PFSK-1 (cell line): ENCODE measurements at regions not wholly inside any gene's neighbourhood (a gene's known extent, or its start where the extent isn't known, plus 50 kb on each side); places are given as distances from the start of the nearest gene placed in this dataset.

Experiments used
- POLR2AphosphoS5 ChIP-seq: IDR thresholded peaks from 2 replicates; pipeline ENCODE4 v1.6.1; 2012; ENCODE audit warnings: low read depth, mild to moderate bottlenecking, control low read depth, low read length, moderate library complexity
- REST ChIP-seq, 2 experiments: IDR thresholded peaks; 2 replicates each; pipeline versions ENCODE4 v1.6.1 to v1.8.0; 2011 to 2012; ENCODE audit warnings: low read depth in 2 of 2, low read length in 2 of 2, control low read depth in 1 of 2, inconsistent platforms in 1 of 2, mild to moderate bottlenecking in 1 of 2, moderate library complexity in 1 of 2; ENCODE audit not compliant: insufficient read depth in 1 of 2
- TAF1 ChIP-seq: IDR thresholded peaks from 2 replicates; pipeline ENCODE4 v1.6.1; 2012; ENCODE audit warnings: low read length, control low read depth, borderline replicate concordance; ENCODE audit not compliant: insufficient read depth

GRCh38 chr6:149218915-149219314, 98.6 kb upstream of the TAB2 start:
- TF ChIP-seq TAF1 (no peak), REST (IDR thresholded peaks at IDR 0.05; ENCODE audit: insufficient read depth in 1 of 2, low read depth in 2 of 2, low read length in 2 of 2) (no peak), POLR2AphosphoS5 (no peak)
